ENCODE measurements at regions not wholly inside any gene's neighbourhood (a gene's known extent, or its start where the extent isn't known, plus 50 kb on each side); places are given as distances from the start of the nearest gene placed in this dataset.

DNA sequence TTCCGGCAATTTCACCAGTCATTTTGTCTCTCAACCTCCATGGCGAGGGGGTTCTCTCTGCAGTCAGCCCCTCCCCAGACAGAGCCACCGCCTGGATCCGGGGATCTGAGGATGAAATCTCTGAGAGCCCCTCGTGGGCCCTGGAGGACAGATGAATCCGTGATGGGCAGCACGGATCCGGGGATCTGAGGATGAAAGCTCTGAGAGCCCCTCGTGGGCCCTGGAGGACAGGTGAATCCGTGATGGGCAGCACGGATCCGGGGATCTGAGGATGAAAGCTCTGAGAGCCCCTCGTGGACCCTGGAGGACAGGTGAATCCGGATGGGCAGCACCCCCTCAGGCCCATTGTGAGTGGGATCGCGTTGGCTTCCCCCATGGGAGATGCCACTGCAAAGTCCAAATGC lies 106.5 kb downstream of the DACT2 start:
- Histone ChIP-seq H2AFZ (no peak overlapping the region), H3K4me3 (no peak overlapping the region), H3K9me3 (ENCODE audit: low read depth) (no peaks in the 10 kb centered on the region), H3K9me2 (replicated peaks; ENCODE audit: insufficient read depth) (no peaks in the 10 kb centered on the region), H4K20me1 (ENCODE audit: insufficient read depth, poor library complexity, severe bottlenecking) (no peaks in the 10 kb centered on the region), H3K4me2 (no peak overlapping the region), H3K4me1 (ENCODE audit: insufficient read depth) (no peaks in the 10 kb centered on the region), H3K27ac (no peak overlapping the region), H3K27me3 (no peaks in the 10 kb centered on the region), H3K79me2 (no peaks in the 10 kb centered on the region), H3K36me3 (replicated peaks; ENCODE audit: insufficient read depth, low read depth) (no peaks in the 10 kb centered on the region)
- no peak for TF ChIP-seq EZH2 (IDR thresholded peaks at IDR 0.05; ENCODE audit: borderline replicate concordance)
- TF ChIP-seq EZH2phosphoT487 (IDR thresholded peaks at IDR 0.05; ENCODE audit: low read depth, severe bottlenecking, unreplicated experiment): no peak
- TF ChIP-seq, protein P1, sequence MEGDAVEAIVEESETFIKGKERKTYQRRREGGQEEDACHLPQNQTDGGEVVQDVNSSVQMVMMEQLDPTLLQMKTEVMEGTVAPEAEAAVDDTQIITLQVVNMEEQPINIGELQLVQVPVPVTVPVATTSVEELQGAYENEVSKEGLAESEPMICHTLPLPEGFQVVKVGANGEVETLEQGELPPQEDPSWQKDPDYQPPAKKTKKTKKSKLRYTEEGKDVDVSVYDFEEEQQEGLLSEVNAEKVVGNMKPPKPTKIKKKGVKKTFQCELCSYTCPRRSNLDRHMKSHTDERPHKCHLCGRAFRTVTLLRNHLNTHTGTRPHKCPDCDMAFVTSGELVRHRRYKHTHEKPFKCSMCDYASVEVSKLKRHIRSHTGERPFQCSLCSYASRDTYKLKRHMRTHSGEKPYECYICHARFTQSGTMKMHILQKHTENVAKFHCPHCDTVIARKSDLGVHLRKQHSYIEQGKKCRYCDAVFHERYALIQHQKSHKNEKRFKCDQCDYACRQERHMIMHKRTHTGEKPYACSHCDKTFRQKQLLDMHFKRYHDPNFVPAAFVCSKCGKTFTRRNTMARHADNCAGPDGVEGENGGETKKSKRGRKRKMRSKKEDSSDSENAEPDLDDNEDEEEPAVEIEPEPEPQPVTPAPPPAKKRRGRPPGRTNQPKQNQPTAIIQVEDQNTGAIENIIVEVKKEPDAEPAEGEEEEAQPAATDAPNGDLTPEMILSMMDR (IDR thresholded peaks at IDR 0.05; ENCODE audit: poor library complexity): no peak
- DNase-seq (ENCODE audit: low spot score): no peak
- WGBS (ENCODE audit: low lambda C conversion rate, missing lambda C conversion rate): 94% methylated on average over 16 of the region's 16 CpGs

DNA sequence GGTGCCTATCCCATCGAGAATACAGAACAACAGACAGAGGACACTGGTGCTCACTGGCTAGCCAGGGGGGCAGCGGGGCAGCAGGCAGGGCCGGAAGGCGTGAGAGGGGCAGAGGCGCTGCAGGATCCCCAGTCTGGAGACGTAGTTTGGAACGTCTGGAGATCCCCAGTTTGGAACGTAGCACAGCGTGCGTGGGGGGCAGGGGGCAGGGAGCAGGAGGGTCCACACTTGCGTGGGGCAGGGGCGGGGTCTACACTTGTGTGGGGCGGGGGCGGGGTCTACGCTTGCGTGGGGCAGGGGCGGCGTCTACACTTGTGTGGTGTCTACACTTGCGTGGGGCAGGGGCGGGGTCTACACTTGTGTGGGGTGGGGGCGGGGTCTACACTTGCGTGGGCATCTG lies 107.2 kb downstream of the DACT2 start:
- H3K36me3 ChIP-seq (replicated peaks; ENCODE audit: insufficient read depth, low read depth): no peaks in the 10 kb centered on the region
- H3K4me1 ChIP-seq (ENCODE audit: insufficient read depth): no peaks in the 10 kb centered on the region
- H3K27me3 ChIP-seq: no peaks in the 10 kb centered on the region
- no peak overlapping the region for H3K4me3 ChIP-seq
- TF ChIP-seq, protein P1 (IDR thresholded peaks at IDR 0.05; ENCODE audit: poor library complexity): no peak
- TF ChIP-seq EZH2phosphoT487 (IDR thresholded peaks at IDR 0.05; ENCODE audit: low read depth, severe bottlenecking, unreplicated experiment): no peak
- no peak for TF ChIP-seq EZH2 (IDR thresholded peaks at IDR 0.05; ENCODE audit: borderline replicate concordance)
- no peak overlapping the region for H2AFZ ChIP-seq
- no peak overlapping the region for H3K4me2 ChIP-seq
- 99% methylated on average over 15 of the region's 22 CpGs for WGBS (ENCODE audit: low lambda C conversion rate, missing lambda C conversion rate)
- no peaks in the 10 kb centered on the region for H4K20me1 ChIP-seq (ENCODE audit: insufficient read depth, poor library complexity, severe bottlenecking)
- no peak for DNase-seq (ENCODE audit: low spot score)
- no peak overlapping the region for H3K27ac ChIP-seq
- no peaks in the 10 kb centered on the region for H3K9me3 ChIP-seq (ENCODE audit: low read depth)
- H3K79me2 ChIP-seq: no peaks in the 10 kb centered on the region
- H3K9me2 ChIP-seq (replicated peaks; ENCODE audit: insufficient read depth): no peaks in the 10 kb centered on the region

DNA sequence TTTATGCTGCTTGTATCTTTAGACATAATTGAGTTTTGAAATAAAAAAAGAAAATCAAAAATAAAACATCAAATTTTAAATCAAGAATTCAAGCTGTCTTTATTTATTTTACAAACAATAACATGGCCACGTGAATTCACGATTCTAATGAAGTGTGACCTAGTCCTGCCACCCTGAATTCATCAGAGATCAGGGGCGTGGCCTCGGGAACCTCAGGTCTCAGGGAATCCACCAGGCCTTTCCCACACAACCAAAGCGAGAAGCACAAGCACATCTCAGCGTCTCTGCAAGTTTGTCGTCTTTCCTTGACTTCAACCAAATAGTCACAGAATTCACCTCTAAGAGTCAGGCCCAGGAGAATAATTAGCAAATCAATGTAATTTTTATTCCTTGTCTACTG lies 107.9 kb downstream of the DACT2 start:
- no peaks in the 10 kb centered on the region for H3K9me2 ChIP-seq (replicated peaks; ENCODE audit: insufficient read depth)
- 90% methylated on average over 7 of the region's 7 CpGs for WGBS (ENCODE audit: low lambda C conversion rate, missing lambda C conversion rate)
- H3K36me3 ChIP-seq (replicated peaks; ENCODE audit: insufficient read depth, low read depth): no peaks in the 10 kb centered on the region
- no peak overlapping the region for H3K4me3 ChIP-seq
- H3K4me1 ChIP-seq (ENCODE audit: insufficient read depth): no peaks in the 10 kb centered on the region
- no peak overlapping the region for H3K4me2 ChIP-seq
- no peaks in the 10 kb centered on the region for H4K20me1 ChIP-seq (ENCODE audit: insufficient read depth, poor library complexity, severe bottlenecking)
- no peaks in the 10 kb centered on the region for H3K79me2 ChIP-seq
- no peak overlapping the region for H2AFZ ChIP-seq
- TF ChIP-seq EZH2phosphoT487 (IDR thresholded peaks at IDR 0.05; ENCODE audit: low read depth, severe bottlenecking, unreplicated experiment) (no peak), EZH2 (IDR thresholded peaks at IDR 0.05; ENCODE audit: borderline replicate concordance) (no peak)
- TF ChIP-seq, protein P1 (IDR thresholded peaks at IDR 0.05; ENCODE audit: poor library complexity): no peak
- no peak for DNase-seq (ENCODE audit: low spot score)
- no peak overlapping the region for H3K27ac ChIP-seq
- no peaks in the 10 kb centered on the region for H3K9me3 ChIP-seq (ENCODE audit: low read depth)
- H3K27me3 ChIP-seq: no peaks in the 10 kb centered on the region

All from hepatocyte (in vitro differentiated cells).